AG04450 (cell line): ENCODE measurements at regions not wholly inside any gene's neighbourhood (a gene's known extent, or its start where the extent isn't known, plus 50 kb on each side); places are given as distances from the start of the nearest gene placed in this dataset.

Source experiments
- CTCF ChIA-PET: fragments of 300-600, 350-600 bp; formaldehyde crosslinking; extraction: SDS; loops from one replicate; lab custom pipeline; 2022; ENCODE audit warnings: antibody characterized with exemption, inconsistent platforms; lab: Charles Lee
- POLR2A ChIA-PET: fragments of 350-600 bp; formaldehyde crosslinking; extraction: SDS; loops from one replicate; lab custom pipeline; 2021; ENCODE audit warnings: antibody characterized with exemption, inconsistent platforms; lab: Yijun Ruan, JAX
- DNase-seq: peaks from one replicate; pipeline ENCODE4 v3.0.0-alpha.2; 2011; ENCODE audit warnings: low read depth, low spot score
- H3K27ac ChIP-seq: one replicate; pipeline ENCODE4 v1.5.1; 2012; ENCODE audit warnings: low read depth, low read length, control low read depth
- H3K27me3 ChIP-seq: one replicate; pipeline ENCODE4 v1.6.0; 2012; ENCODE audit warnings: low read length; ENCODE audit not compliant: control insufficient read depth, insufficient read depth
- H3K4me3 ChIP-seq: 2 replicates; pipeline ENCODE4 v1.5.1; 2011; ENCODE audit warnings: mild to moderate bottlenecking, low read depth, low read length, control low read depth
- H3K9me3 ChIP-seq: 2 replicates; pipeline ENCODE4 v1.5.1; 2012; ENCODE audit warnings: low read length; ENCODE audit not compliant: control insufficient read depth, insufficient read depth
- CTCF ChIP-seq: IDR thresholded peaks from 2 replicates; pipeline ENCODE4 v1.5.1; 2011; ENCODE audit warnings: low read depth, low read length, control low read depth, inconsistent platforms

- no peak for TF ChIP-seq CTCF
- H3K27me3 ChIP-seq, result no peaks in the 10 kb centered on the region
- H3K4me3 ChIP-seq, result no peak overlapping the region
- H3K27ac ChIP-seq, result no peak overlapping the region
- POLR2A ChIA-PET, result no interaction called here
- CTCF ChIA-PET, result no interaction called here
- no peaks in the 10 kb centered on the region for H3K9me3 ChIP-seq
- DNase-seq, result no peak
Observed at GRCh38 chr3:104133630-104134029, 1233.1 kb upstream of the ALCAM start.

- DNase-seq, result no peak
- CTCF ChIA-PET, result no interaction called here
- Histone ChIP-seq H3K4me3 (no peak overlapping the region), H3K9me3 (no peaks in the 10 kb centered on the region), H3K27me3 (no peaks in the 10 kb centered on the region), H3K27ac (no peak overlapping the region)
- no peak for TF ChIP-seq CTCF
- POLR2A ChIA-PET, result no interaction called here
Observed at GRCh38 chr3:104137116-104137515, 1229.6 kb upstream of the ALCAM start.

GRCh38 chr3:104145164-104145563 is 1221.5 kb upstream of the ALCAM start:
- no peak for TF ChIP-seq CTCF
- ChIA-PET CTCF (no interaction called here), POLR2A (no interaction called here)
- Histone ChIP-seq H3K9me3 (no peaks in the 10 kb centered on the region), H3K27me3 (no peaks in the 10 kb centered on the region), H3K4me3 (no peak overlapping the region), H3K27ac (no peak overlapping the region)
- no peak for DNase-seq

GRCh38 chr3:104149154-104149553 is 1217.6 kb upstream of the ALCAM start:
- no peak overlapping the region for H3K27ac ChIP-seq
- ChIA-PET POLR2A (no interaction called here), CTCF (no interaction called here)
- TF ChIP-seq CTCF, result no peak
- no peaks in the 10 kb centered on the region for H3K9me3 ChIP-seq
- DNase-seq, result no peak
- no peaks in the 10 kb centered on the region for H3K27me3 ChIP-seq
- no peak overlapping the region for H3K4me3 ChIP-seq

GRCh38 chr3:104150724-104151123 is 1216.0 kb upstream of the ALCAM start:
- POLR2A ChIA-PET, result no interaction called here
- CTCF ChIA-PET, result no interaction called here

More at GRCh38 chr3:104150724-104151123, 1216.0 kb upstream of the ALCAM start:
- DNase-seq, result no peak
- Histone ChIP-seq H3K27me3 (no peaks in the 10 kb centered on the region), H3K4me3 (no peak overlapping the region), H3K27ac (no peak overlapping the region), H3K9me3 (no peaks in the 10 kb centered on the region)
- no peak for TF ChIP-seq CTCF
